Lung (tissue), 11 donors: ENCODE measurements at regions not wholly inside any gene's neighbourhood (a gene's known extent, or its start where the extent isn't known, plus 50 kb on each side); places are given as distances from the start of the nearest gene placed in this dataset.

Experiments
- ATAC-seq: fragments of 200-7000 bp; cut with Tn5 transposase; one replicate; pipeline ENCODE4 v1.9.1; 2020; ENCODE audit warnings: moderate number of reproducible peaks; ENCODE audit not compliant: insufficient read depth, low FRiP score
- DNase-seq, 3 donors: peaks; one replicate each; pipeline ENCODE4 v3.0.0-alpha.2; 2013 to 2017
- H3K27ac ChIP-seq, 2 donors: one replicate each; pipeline ENCODE4 v1.5.1; 2013; ENCODE audit warnings: mild to moderate bottlenecking in 2 of 2, moderate library complexity in 2 of 2, control low read depth in 1 of 2, inconsistent platforms in 1 of 2, low read depth in 1 of 2, low read length in 1 of 2
- H3K27me3 ChIP-seq, 3 donors: one replicate each; pipeline ENCODE4 v1.5.1; 2013; ENCODE audit warnings: low read length in 2 of 3; ENCODE audit not compliant: control insufficient read depth in 3 of 3, insufficient read depth in 3 of 3
- H3K36me3 ChIP-seq, 4 donors: one replicate each; pipeline ENCODE4 v1.5.1; 2013; ENCODE audit warnings: low read length in 4 of 4, mild to moderate bottlenecking in 1 of 4, moderate library complexity in 1 of 4; ENCODE audit not compliant: control insufficient read depth in 4 of 4, insufficient read depth in 4 of 4
- H3K4me1 ChIP-seq, 5 donors: one replicate each; pipeline ENCODE4 v1.5.1; 2013; ENCODE audit warnings: low read length in 5 of 5, mild to moderate bottlenecking in 2 of 5, moderate library complexity in 1 of 5; ENCODE audit not compliant: control insufficient read depth in 5 of 5, insufficient read depth in 5 of 5
- H3K4me3 ChIP-seq: one replicate; pipeline ENCODE4 v1.5.1; 2013; ENCODE audit warnings: mild to moderate bottlenecking, control low read depth, moderate library complexity
- H3K9ac ChIP-seq, 2 donors: one replicate each; pipeline ENCODE4 v1.5.1; 2013; ENCODE audit warnings: low read length in 2 of 2, control low read depth in 1 of 2; ENCODE audit not compliant: insufficient read depth in 1 of 2
- H3K9me3 ChIP-seq, 4 donors: one replicate each; pipeline ENCODE4 v1.5.1; 2013; ENCODE audit warnings: low read length in 3 of 4, mild to moderate bottlenecking in 1 of 4, moderate library complexity in 1 of 4; ENCODE audit not compliant: control insufficient read depth in 4 of 4, insufficient read depth in 3 of 4
- WGBS, 2 donors: extraction: QIAGEN DNeasy Blood & Tissue Kit; methylation state at CpG; one replicate each; pipeline ENCODE4 v1.1.7; 2013; 5-methylcytosine and 5-hydroxymethylcytosine counted together
- TF ChIP-seq, protein P1 (sequence below): IDR thresholded peaks from 2 replicates; pipeline ENCODE4 v1.5.1; 2012; ENCODE audit warnings: mild to moderate bottlenecking; ENCODE audit errors: control extremely low read depth, extremely low read depth
- donor health status: control.
- donor health status: control.
- donor health status: Bipolar disorder and iron deficiency.
- donor health status: healthy.
- donor health status: DM: yes; HTN: yes; CAD: no.

- Histone ChIP-seq H3K36me3 (no peaks in the 10 kb centered on the region), H3K4me3 (no peak overlapping the region), H3K27me3 (no peaks in the 10 kb centered on the region), H3K27ac (no peak overlapping the region), H3K4me1 (peaks cover 0 to 34% (median 0%) of the 10 kb centered on the region in 5 donors), H3K9me3 (no peaks in the 10 kb centered on the region), H3K9ac (no peak overlapping the region)
- no peak for DNase-seq
- ATAC-seq, result no peak
- TF ChIP-seq, protein P1, sequence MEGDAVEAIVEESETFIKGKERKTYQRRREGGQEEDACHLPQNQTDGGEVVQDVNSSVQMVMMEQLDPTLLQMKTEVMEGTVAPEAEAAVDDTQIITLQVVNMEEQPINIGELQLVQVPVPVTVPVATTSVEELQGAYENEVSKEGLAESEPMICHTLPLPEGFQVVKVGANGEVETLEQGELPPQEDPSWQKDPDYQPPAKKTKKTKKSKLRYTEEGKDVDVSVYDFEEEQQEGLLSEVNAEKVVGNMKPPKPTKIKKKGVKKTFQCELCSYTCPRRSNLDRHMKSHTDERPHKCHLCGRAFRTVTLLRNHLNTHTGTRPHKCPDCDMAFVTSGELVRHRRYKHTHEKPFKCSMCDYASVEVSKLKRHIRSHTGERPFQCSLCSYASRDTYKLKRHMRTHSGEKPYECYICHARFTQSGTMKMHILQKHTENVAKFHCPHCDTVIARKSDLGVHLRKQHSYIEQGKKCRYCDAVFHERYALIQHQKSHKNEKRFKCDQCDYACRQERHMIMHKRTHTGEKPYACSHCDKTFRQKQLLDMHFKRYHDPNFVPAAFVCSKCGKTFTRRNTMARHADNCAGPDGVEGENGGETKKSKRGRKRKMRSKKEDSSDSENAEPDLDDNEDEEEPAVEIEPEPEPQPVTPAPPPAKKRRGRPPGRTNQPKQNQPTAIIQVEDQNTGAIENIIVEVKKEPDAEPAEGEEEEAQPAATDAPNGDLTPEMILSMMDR, result no peak
- WGBS, 2 donors, result 50 to 62% methylated on average over 2 of the region's 2 CpGs
Observed at GRCh38 chr4:137656661-137657060, 124.4 kb upstream of the PCDH18 start.

DNA sequence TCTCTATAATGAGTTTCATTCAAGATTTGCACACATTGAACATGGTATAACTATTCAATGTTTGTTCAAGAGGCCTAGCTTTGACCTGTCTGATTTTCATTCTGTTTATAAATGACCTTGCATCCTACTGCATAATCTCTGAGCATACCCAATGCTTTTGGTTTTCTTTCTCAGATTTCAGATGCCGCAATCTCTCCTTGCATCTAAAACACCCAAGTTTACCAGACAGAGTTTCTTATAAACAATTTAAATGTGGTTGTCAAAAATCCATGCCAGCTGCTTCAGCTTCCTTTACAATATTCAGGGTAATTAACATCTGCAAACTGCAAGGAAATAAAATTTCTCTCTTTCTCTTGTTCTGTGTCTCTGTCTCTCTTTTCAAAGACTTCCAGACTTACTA is 123.0 kb upstream of the PCDH18 start:
- Histone ChIP-seq H3K9me3 (no peaks in the 10 kb centered on the region), H3K27me3 (no peaks in the 10 kb centered on the region), H3K9ac (no peak overlapping the region), H3K4me3 (no peak overlapping the region), H3K4me1 (peaks cover 0 to 34% (median 0%) of the 10 kb centered on the region in 5 donors), H3K27ac (no peak overlapping the region), H3K36me3 (no peaks in the 10 kb centered on the region)
- DNase-seq (peak in 2 of 3 donors; percentile 67 to 76), ATAC-seq (no peak)
- WGBS, 2 donors, result 77 to 88% methylated on average over 1 of the region's 1 CpG
- TF ChIP-seq, protein P1, result no peak

DNA sequence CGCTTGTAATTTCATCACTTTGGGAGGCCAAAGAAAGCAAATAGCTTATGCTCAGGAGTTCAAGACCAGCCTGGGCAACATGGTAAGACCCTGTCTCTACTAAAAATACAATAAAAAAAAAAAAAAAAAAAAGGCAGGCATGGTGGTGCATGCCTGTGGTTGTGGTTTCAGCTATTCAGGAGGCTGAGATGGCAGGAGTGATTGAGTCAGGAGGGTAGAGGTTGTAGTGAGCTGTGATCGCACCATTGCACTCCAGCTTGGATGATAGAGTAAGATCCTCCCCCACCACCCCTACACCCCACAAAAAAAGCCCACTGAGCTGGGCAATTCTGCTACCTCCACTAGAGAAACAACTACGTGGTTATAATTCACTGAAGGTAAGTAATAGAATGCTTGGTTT is 118.8 kb upstream of the PCDH18 start:
- Histone ChIP-seq H3K27ac (no peak overlapping the region), H3K4me1 (peaks cover 0 to 20% (median 0%) of the 10 kb centered on the region in 5 donors), H3K9me3 (no peaks in the 10 kb centered on the region), H3K9ac (no peak overlapping the region), H3K27me3 (no peaks in the 10 kb centered on the region), H3K36me3 (no peaks in the 10 kb centered on the region), H3K4me3 (no peak overlapping the region)
- TF ChIP-seq, protein P1, result no peak
- ATAC-seq (no peak), DNase-seq (no peak)
- WGBS, 2 donors, result 92 to 93% methylated on average over 3 of the region's 3 CpGs
